Neural cell (in vitro differentiated cells): ENCODE measurements at regions not wholly inside any gene's neighbourhood (a gene's known extent, or its start where the extent isn't known, plus 50 kb on each side); places are given as distances from the start of the nearest gene placed in this dataset.

Source experiments
- CTCF ChIP-seq: fragments of 450-650 bp; IDR thresholded peaks from 2 replicates; pipeline ENCODE4 v1.5.1; 2014; ENCODE audit warnings: antibody characterized with exemption, mild to moderate bottlenecking, moderate library complexity; ENCODE audit not compliant: poor library complexity, severe bottlenecking
- EP300 ChIP-seq: fragments of 450-650 bp; conservative IDR thresholded peaks from 2 replicates; pipeline ENCODE4 v1.6.1; 2014; ENCODE audit warnings: antibody characterized with exemption, mild to moderate bottlenecking, moderate library complexity; ENCODE audit not compliant: poor library complexity, severe bottlenecking
- EZH2 ChIP-seq: fragments of 200-600, 300-800 bp; shearing (Covaris generic), sonication (generic); IDR thresholded peaks from 2 replicates; pipeline ENCODE4 v1.6.1; 2014; ENCODE audit warnings: antibody characterized with exemption, low read length, borderline replicate concordance, mild to moderate bottlenecking; ENCODE audit not compliant: insufficient read depth, poor library complexity, severe bottlenecking
- MXI1 ChIP-seq: fragments of 450-650 bp; conservative IDR thresholded peaks from 2 replicates; pipeline ENCODE4 v1.6.1; 2014; ENCODE audit warnings: antibody characterized with exemption, mild to moderate bottlenecking; ENCODE audit not compliant: poor library complexity, severe bottlenecking
- POLR2AphosphoS5 ChIP-seq: IDR thresholded peaks from 2 replicates; pipeline ENCODE4 v1.6.1; 2012
- RAD21 ChIP-seq: fragments of 450-650 bp; conservative IDR thresholded peaks from 2 replicates; pipeline ENCODE4 v1.6.1; 2014; ENCODE audit warnings: antibody characterized with exemption, mild to moderate bottlenecking, moderate library complexity
- REST ChIP-seq: IDR thresholded peaks from 2 replicates; pipeline ENCODE4 v1.6.1; 2012; ENCODE audit warnings: borderline replicate concordance
- SMC3 ChIP-seq: fragments of 450-650 bp; conservative IDR thresholded peaks from 2 replicates; pipeline ENCODE4 v1.6.1; 2014; ENCODE audit warnings: antibody characterized with exemption, mild to moderate bottlenecking, moderate library complexity; ENCODE audit not compliant: poor library complexity
- TAF1 ChIP-seq: IDR thresholded peaks from 2 replicates; pipeline ENCODE4 v1.6.1; 2012; ENCODE audit warnings: low read depth

GRCh38 chr12:65603438-65604351, 220.6 kb upstream of the HMGA2 start:
- TF ChIP-seq CTCF = no peak
- no peak for TF ChIP-seq EZH2
- no peak for TF ChIP-seq TAF1
- TF ChIP-seq POLR2AphosphoS5 = no peak
- no peak for TF ChIP-seq REST
- TF ChIP-seq EP300 = no peak
- TF ChIP-seq SMC3 = no peak
- TF ChIP-seq MXI1 = no peak
- no peak for TF ChIP-seq RAD21
